GM13976 (cell line): ENCODE measurements at regions not wholly inside any gene's neighbourhood (a gene's known extent, or its start where the extent isn't known, plus 50 kb on each side); places are given as distances from the start of the nearest gene placed in this dataset.

ENCODE experiments used
- DNase-seq: peaks from one replicate; pipeline ENCODE4 v3.0.0; 2012; ENCODE audit warnings: low spot score
- in situ Hi-C: fragments of 300-500 bp; cut with MboI; formaldehyde crosslinking; loops from one replicate; pipeline ENCODE4 v1.12.0; 2022; ENCODE audit warnings: low sequenced_read_pairs, mixed read lengths, inconsistent platforms; ENCODE audit not compliant: unreplicated experiment
- TF ChIP-seq, protein P1 (sequence below): IDR thresholded peaks from 2 replicates; pipeline ENCODE4 v1.5.1; 2012; ENCODE audit warnings: borderline replicate concordance, mild to moderate bottlenecking; ENCODE audit not compliant: insufficient read depth; ENCODE audit errors: extremely low read depth, missing control alignments, control extremely low read depth

GRCh38 chr13:33937373-33938098 lies 119.6 kb downstream of the RFC3 start:
- TF ChIP-seq, protein P1, sequence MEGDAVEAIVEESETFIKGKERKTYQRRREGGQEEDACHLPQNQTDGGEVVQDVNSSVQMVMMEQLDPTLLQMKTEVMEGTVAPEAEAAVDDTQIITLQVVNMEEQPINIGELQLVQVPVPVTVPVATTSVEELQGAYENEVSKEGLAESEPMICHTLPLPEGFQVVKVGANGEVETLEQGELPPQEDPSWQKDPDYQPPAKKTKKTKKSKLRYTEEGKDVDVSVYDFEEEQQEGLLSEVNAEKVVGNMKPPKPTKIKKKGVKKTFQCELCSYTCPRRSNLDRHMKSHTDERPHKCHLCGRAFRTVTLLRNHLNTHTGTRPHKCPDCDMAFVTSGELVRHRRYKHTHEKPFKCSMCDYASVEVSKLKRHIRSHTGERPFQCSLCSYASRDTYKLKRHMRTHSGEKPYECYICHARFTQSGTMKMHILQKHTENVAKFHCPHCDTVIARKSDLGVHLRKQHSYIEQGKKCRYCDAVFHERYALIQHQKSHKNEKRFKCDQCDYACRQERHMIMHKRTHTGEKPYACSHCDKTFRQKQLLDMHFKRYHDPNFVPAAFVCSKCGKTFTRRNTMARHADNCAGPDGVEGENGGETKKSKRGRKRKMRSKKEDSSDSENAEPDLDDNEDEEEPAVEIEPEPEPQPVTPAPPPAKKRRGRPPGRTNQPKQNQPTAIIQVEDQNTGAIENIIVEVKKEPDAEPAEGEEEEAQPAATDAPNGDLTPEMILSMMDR = no peak
- no peak for DNase-seq
- in situ Hi-C loops = loop anchor here (25.0 kb wide), 1 partner anchor 1225 kb away; no protein-coding TSS in a partner anchor

- no peak for DNase-seq
- in situ Hi-C loops = loop anchor here (25.0 kb wide), 1 partner anchor 1222 kb away; no protein-coding TSS in a partner anchor
These were observed 122.3 kb downstream of the RFC3 start for GRCh38 chr13:33940256-33940655.

DNA sequence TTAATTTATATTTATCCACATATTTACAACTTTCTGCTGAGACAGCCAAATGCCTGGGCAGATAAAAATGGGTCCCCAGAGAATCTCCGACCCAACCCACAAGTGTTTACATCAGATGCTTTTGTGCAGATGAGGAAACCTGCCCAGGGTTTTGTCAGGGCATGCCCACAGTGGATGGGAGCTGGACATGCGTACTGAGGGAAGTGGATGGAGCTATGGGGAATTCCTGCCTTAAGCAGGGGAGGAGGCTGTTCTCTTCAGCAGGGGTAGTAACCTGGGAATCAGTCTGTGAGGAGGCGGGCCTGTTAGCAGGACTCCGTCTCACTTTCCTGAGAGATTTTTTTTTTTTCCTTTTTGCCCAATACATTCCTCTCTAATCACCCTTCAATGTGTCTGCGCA lies 122.9 kb downstream of the RFC3 start:
- no peak for DNase-seq
- in situ Hi-C loops = loop anchor here (25.0 kb wide), 1 partner anchor 1221 kb away; no protein-coding TSS in a partner anchor
- TF ChIP-seq, protein P1 = no peak

More at GRCh38 chr13:33940256-33940655, 122.3 kb downstream of the RFC3 start:
- TF ChIP-seq, protein P1 = no peak

GRCh38 chr13:33945477-33945876 lies 127.5 kb downstream of the RFC3 start:
- in situ Hi-C loops = loop anchor here (25.0 kb wide), 1 partner anchor 1217 kb away; no protein-coding TSS in a partner anchor
- DNase-seq = no peak

GRCh38 chr13:33953203-33953602 lies 135.3 kb downstream of the RFC3 start:
- in situ Hi-C loops = no loop called here
- TF ChIP-seq, protein P1 = no peak
- no peak for DNase-seq

More at GRCh38 chr13:33945477-33945876, 127.5 kb downstream of the RFC3 start:
- TF ChIP-seq, protein P1 = no peak

- DNase-seq = no peak
- TF ChIP-seq, protein P1 = no peak
- in situ Hi-C loops = no loop called here
These were observed 135.8 kb downstream of the RFC3 start for GRCh38 chr13:33953781-33954180.
